Endodermal cell (in vitro differentiated cells): ENCODE measurements at regions not wholly inside any gene's neighbourhood (a gene's known extent, or its start where the extent isn't known, plus 50 kb on each side); places are given as distances from the start of the nearest gene placed in this dataset.

ENCODE experiments used
- DNase-seq: peaks from one replicate; pipeline ENCODE4 v3.0.0-alpha.2; 2017
- H3K27ac ChIP-seq: 2 replicates; pipeline ENCODE4 v1.5.1; 2013; ENCODE audit warnings: mild to moderate bottlenecking, low read depth, low read length, moderate library complexity
- H3K27me3 ChIP-seq: 2 replicates; pipeline ENCODE4 v1.6.1; 2013; ENCODE audit warnings: mild to moderate bottlenecking, low read length, moderate library complexity; ENCODE audit not compliant: insufficient read depth, control insufficient read depth, poor library complexity, severe bottlenecking
- H3K36me3 ChIP-seq: 2 replicates; pipeline ENCODE4 v1.7.0; 2013; ENCODE audit warnings: mild to moderate bottlenecking, low read length, moderate library complexity; ENCODE audit not compliant: control insufficient read depth, insufficient read depth
- H3K4me1 ChIP-seq: one replicate; pipeline ENCODE4 v1.7.0; 2013; ENCODE audit warnings: low read length; ENCODE audit not compliant: control insufficient read depth, insufficient read depth
- H3K4me3 ChIP-seq: 2 replicates; pipeline ENCODE4 v1.5.1; 2013; ENCODE audit warnings: mild to moderate bottlenecking, low read length, moderate library complexity
- H3K9ac ChIP-seq: 2 replicates; pipeline ENCODE4 v1.6.1; 2013; ENCODE audit warnings: mild to moderate bottlenecking, low read length, moderate library complexity; ENCODE audit not compliant: poor library complexity, severe bottlenecking; ENCODE audit errors: extremely low read depth
- H3K9me3 ChIP-seq: 2 replicates; pipeline ENCODE4 v1.6.1; 2013; ENCODE audit warnings: mild to moderate bottlenecking, low read length, moderate library complexity; ENCODE audit not compliant: control insufficient read depth
- H3K27ac Mint-ChIP-seq: 2 replicates; pipeline ENCODE4 v1.8.0; 2020; ENCODE audit warnings: mixed read lengths
- H3K27me3 Mint-ChIP-seq: 2 replicates; pipeline ENCODE4 v1.8.0; 2021; ENCODE audit warnings: mild to moderate bottlenecking, mixed read lengths; ENCODE audit not compliant: insufficient read depth
- H3K36me3 Mint-ChIP-seq: 2 replicates; pipeline ENCODE4 v1.8.0; 2020; ENCODE audit warnings: low read depth, mixed read lengths
- H3K4me1 Mint-ChIP-seq: 2 replicates; pipeline ENCODE4 v1.8.0; 2020; ENCODE audit warnings: mixed read lengths
- H3K4me3 Mint-ChIP-seq: 2 replicates; pipeline ENCODE4 v1.8.0; 2020; ENCODE audit warnings: mild to moderate bottlenecking, moderate library complexity, mixed read lengths
- H3K9me3 Mint-ChIP-seq: 2 replicates; pipeline ENCODE4 v1.8.0; 2020; ENCODE audit warnings: mild to moderate bottlenecking, mixed read lengths
- CTCF ChIP-seq: fragments of 200-600 bp; sonication (generic); conservative IDR thresholded peaks from 2 replicates; pipeline ENCODE4 v1.5.0; 2021; ENCODE audit warnings: antibody characterized with exemption, mild to moderate bottlenecking
- WGBS, 2 experiments: methylation state at CpG; one replicate each; pipeline versions ENCODE4 v1.1.5 to v1.1.7; 2013; ENCODE audit warnings: missing lambda C conversion rate in 2 of 2, mixed read lengths in 1 of 2; ENCODE audit not compliant: insufficient coverage in 1 of 2, insufficient read length in 1 of 2; 5-methylcytosine and 5-hydroxymethylcytosine counted together

- Mint-ChIP-seq H3K4me1 (peaks cover 7% of the 10 kb centered on the region), H3K4me3 (no peak overlapping the region), H3K9me3 (no peaks in the 10 kb centered on the region), H3K27me3 (no peaks in the 10 kb centered on the region), H3K36me3 (peaks cover 3% of the 10 kb centered on the region), H3K27ac (no peak overlapping the region)
- peaks cover 8% of the 10 kb centered on the region for H3K9me3 ChIP-seq
- no peak overlapping the region for H3K9ac ChIP-seq
- 85 to 97% methylated on average over 2 to 4 of the region's 4 CpGs for WGBS, 2 experiments
- H3K4me1 ChIP-seq, result no peaks in the 10 kb centered on the region
- no peak for DNase-seq
- H3K27ac ChIP-seq, result no peak overlapping the region
- H3K27me3 ChIP-seq, result no peaks in the 10 kb centered on the region
- H3K4me3 ChIP-seq, result no peak overlapping the region
- no peak for TF ChIP-seq CTCF
- H3K36me3 ChIP-seq, result no peaks in the 10 kb centered on the region
These were observed 148.5 kb downstream of the CDC5L start for GRCh38 chr6:44535967-44536366.

GRCh38 chr6:44537306-44538049 lies 150.0 kb downstream of the CDC5L start:
- no peaks in the 10 kb centered on the region for H3K36me3 ChIP-seq
- peak; percentile 24 for DNase-seq
- H3K4me3 Mint-ChIP-seq, result no peak overlapping the region
- no peaks in the 10 kb centered on the region for H3K27me3 ChIP-seq
- peaks cover 4% of the 10 kb centered on the region for H3K4me1 ChIP-seq
- WGBS, 2 experiments, result 86 to 89% methylated on average over 9 to 10 of the region's 10 CpGs
- H3K36me3 Mint-ChIP-seq, result peaks cover 3% of the 10 kb centered on the region
- no peak overlapping the region for H3K4me3 ChIP-seq
- H3K4me1 Mint-ChIP-seq, result peaks cover 18% of the 10 kb centered on the region
- no peak overlapping the region for H3K27ac ChIP-seq
- no peak overlapping the region for H3K9ac ChIP-seq
- H3K9me3 Mint-ChIP-seq, result no peaks in the 10 kb centered on the region
- peaks cover 16% of the 10 kb centered on the region for H3K9me3 ChIP-seq
- TF ChIP-seq CTCF, result no peak
- no peaks in the 10 kb centered on the region for H3K27me3 Mint-ChIP-seq
- no peak overlapping the region for H3K27ac Mint-ChIP-seq

GRCh38 chr6:44538131-44538806 lies 150.8 kb downstream of the CDC5L start:
- Mint-ChIP-seq H3K27ac (no peak overlapping the region), H3K4me3 (no peak overlapping the region), H3K27me3 (no peaks in the 10 kb centered on the region), H3K9me3 (no peaks in the 10 kb centered on the region), H3K36me3 (peaks cover 3% of the 10 kb centered on the region), H3K4me1 (peaks cover 22% of the 10 kb centered on the region)
- Histone ChIP-seq H3K27me3 (no peaks in the 10 kb centered on the region), H3K4me3 (no peak overlapping the region), H3K4me1 (peaks cover 6% of the 10 kb centered on the region), H3K36me3 (no peaks in the 10 kb centered on the region), H3K9me3 (peaks cover 16% of the 10 kb centered on the region), H3K27ac (no peak overlapping the region), H3K9ac (no peak overlapping the region)
- 85 to 88% methylated on average over 5 to 7 of the region's 7 CpGs for WGBS, 2 experiments
- no peak for TF ChIP-seq CTCF
- peak; percentile 29 for DNase-seq
